GM12878 (cell line): ENCODE measurements at regions not wholly inside any gene's neighbourhood (a gene's known extent, or its start where the extent isn't known, plus 50 kb on each side); places are given as distances from the start of the nearest gene placed in this dataset.

ENCODE experiments used
- ATAC-seq: fragments of 200-7000 bp; cut with Tn5 transposase; 3 replicates; pipeline ENCODE4 v1.9.1; 2020; ENCODE audit warnings: mild to moderate bottlenecking, moderate library complexity
- BruUV-seq: library from RNA; stranded (reverse); fragments of 400-500 nt; replicated peaks from 2 replicates; lab custom pipeline; 2021; lab: Mats Ljungman, UMichigan
- CTCF ChIA-PET: fragments of 300-600 bp; sonication (Branson Sonifier 250); formaldehyde crosslinking; extraction: SDS; loops from one replicate; lab custom pipeline; 2021; ENCODE audit warnings: inconsistent platforms; lab: Yijun Ruan, JAX
- POLR2A ChIA-PET: fragments of 350-600 bp; formaldehyde crosslinking; extraction: SDS; loops from one replicate; lab custom pipeline; 2021; ENCODE audit warnings: inconsistent platforms; lab: Charles Lee
- RAD21 ChIA-PET: fragments of 300-600 bp; sonication (Branson Sonifier 250); formaldehyde crosslinking; loops from one replicate; lab custom pipeline; 2023; ENCODE audit warnings: antibody characterized with exemption; ENCODE audit not compliant: unreplicated experiment; lab: Charles Lee
- SMC1A ChIA-PET: fragments of 300-600 bp; sonication (Branson Sonifier 250); formaldehyde crosslinking; loops from one replicate; lab custom pipeline; 2023; ENCODE audit not compliant: unreplicated experiment, uncharacterized antibody; lab: Charles Lee
- DNase-seq: peaks from one replicate; pipeline ENCODE4 v3.0.0-alpha.2; 2011; ENCODE audit warnings: low read depth, low spot score
- FAIRE-seq: peaks from 3 replicates; lab custom pipeline; 2011; peaks lifted over from hg19 to GRCh38; lab: Jason Lieb, UNC
- H2AFZ ChIP-seq: 2 replicates; pipeline ENCODE4 v1.6.0; 2011; ENCODE audit warnings: low read depth, low read length, control low read depth; ENCODE audit not compliant: control insufficient read depth
- H3K27ac ChIP-seq: 2 replicates; pipeline ENCODE4 v1.5.1; 2011; ENCODE audit warnings: control low read depth; ENCODE audit not compliant: control insufficient read depth, insufficient read depth
- H3K27me3 ChIP-seq, 2 experiments: replicated peaks in 1 of 2; 2 replicates each; pipeline versions ENCODE4 v1.6.0 to v1.6.1; 2011; ENCODE audit warnings: low read length in 1 of 2; ENCODE audit not compliant: control insufficient read depth in 2 of 2, insufficient read depth in 2 of 2
- H3K36me3 ChIP-seq, 2 experiments: 2 replicates each; pipeline ENCODE4 v1.5.1; 2011; ENCODE audit warnings: low read length in 1 of 2; ENCODE audit not compliant: control insufficient read depth in 2 of 2, insufficient read depth in 2 of 2
- H3K4me1 ChIP-seq: 2 replicates; pipeline ENCODE4 v1.6.1; 2011; ENCODE audit warnings: mild to moderate bottlenecking, low read length, moderate library complexity, mixed read lengths; ENCODE audit not compliant: control insufficient read depth, insufficient read depth
- H3K4me2 ChIP-seq: 2 replicates; pipeline ENCODE4 v1.6.0; 2011; ENCODE audit warnings: control low read depth; ENCODE audit not compliant: control insufficient read depth, insufficient read depth
- H3K4me3 ChIP-seq: fragments of 200-600 bp; sonication (generic); 2 replicates; pipeline ENCODE4 v1.5.1; 2016
- H3K79me2 ChIP-seq: 2 replicates; pipeline ENCODE4 v1.6.0; 2011; ENCODE audit warnings: low read length; ENCODE audit not compliant: control insufficient read depth, insufficient read depth
- H3K9ac ChIP-seq: 2 replicates; pipeline ENCODE4 v1.8.0; 2011; ENCODE audit warnings: low read length, control low read depth, mixed read lengths; ENCODE audit not compliant: control insufficient read depth, insufficient read depth
- H3K9me3 ChIP-seq: replicated peaks from 3 replicates; pipeline ENCODE4 v1.5.1; 2011; ENCODE audit warnings: mild to moderate bottlenecking, low read length; ENCODE audit not compliant: control insufficient read depth, insufficient read depth
- H4K20me1 ChIP-seq: 2 replicates; pipeline ENCODE4 v1.6.0; 2011; ENCODE audit not compliant: control insufficient read depth, insufficient read depth
- CBX5 ChIP-seq: sonication (generic); IDR thresholded peaks from 2 replicates; pipeline ENCODE4 v1.6.1; 2016; ENCODE audit warnings: low read depth, moderate library complexity, mild to moderate bottlenecking, inconsistent platforms
- KAT2A ChIP-seq: conservative IDR thresholded peaks from 2 replicates; pipeline ENCODE4 v1.6.1; 2011; ENCODE audit warnings: low read depth, low read length; ENCODE audit not compliant: control insufficient read depth
- PAX5 ChIP-seq: IDR thresholded peaks from 2 replicates; pipeline ENCODE4 v1.6.1; 2011; ENCODE audit warnings: low read depth, low read length, borderline replicate concordance
- WGBS: methylation state at CpG from one replicate; pipeline ENCODE4 v1.1.6; 2016; ENCODE audit warnings: low lambda C conversion rate; ENCODE audit not compliant: insufficient replicate concordance, insufficient coverage; ENCODE audit errors: missing lambda C conversion rate; 5-methylcytosine and 5-hydroxymethylcytosine counted together
- in situ Hi-C: fragments of 300-500 bp; cut with MboI; formaldehyde crosslinking; loops from 9 replicates; pipeline ENCODE4 v1.14.3; 2018; ENCODE audit warnings: mixed read lengths
- intact Hi-C: fragments of 100-400 bp; cut with micrococcal nuclease; formaldehyde crosslinking; loops from one replicate; pipeline ENCODE4 v1.14.2; 2022; ENCODE audit not compliant: unreplicated experiment
- TF ChIP-seq, protein P1 (sequence below): IDR thresholded peaks from 2 replicates; pipeline ENCODE4 v1.6.1; 2011; ENCODE audit warnings: borderline replicate concordance, low read depth, mild to moderate bottlenecking, moderate library complexity, low read length; ENCODE audit not compliant: insufficient read depth, poor library complexity, severe bottlenecking
- TF ChIP-seq, protein P2 (sequence below): fragments of 450-650 bp; formaldehyde crosslinking; IDR thresholded peaks from 2 replicates; pipeline ENCODE4 v1.4.0; 2020; ENCODE audit warnings: mild to moderate bottlenecking, moderate library complexity
- TF ChIP-seq, protein P3 (sequence below): fragments of 450-650 bp; formaldehyde crosslinking; IDR thresholded peaks from 2 replicates; pipeline ENCODE4 v1.4.0; 2022; ENCODE audit warnings: mild to moderate bottlenecking, moderate library complexity

DNA sequence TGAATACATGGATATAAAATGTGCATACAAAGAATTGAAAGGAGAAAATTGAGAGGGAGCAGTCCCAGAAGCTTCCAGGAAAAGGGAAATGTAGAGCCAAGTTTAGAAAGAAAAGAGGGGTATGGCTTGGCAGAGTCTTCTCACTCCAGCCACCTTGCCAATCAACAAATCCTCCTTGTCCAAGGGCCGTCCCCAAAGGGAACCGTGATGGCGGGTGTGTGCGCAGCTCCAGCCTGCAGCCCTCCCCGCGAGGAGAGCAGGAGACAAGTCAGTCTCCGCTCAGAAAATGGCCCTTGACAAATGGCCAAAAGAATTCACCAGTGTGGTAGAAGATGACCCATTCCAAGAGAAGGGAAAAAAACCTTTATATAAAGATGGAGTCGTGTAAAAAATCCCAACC, 448.3 kb upstream of the POU3F3 start:
- POLR2A ChIA-PET: no interaction called here
- CTCF ChIA-PET: no interaction called here
- Histone ChIP-seq H3K9ac (no peak overlapping the region), H3K4me1 (no peaks in the 10 kb centered on the region), H2AFZ (no peak overlapping the region), H3K4me2 (no peak overlapping the region), H3K9me3 (no peaks in the 10 kb centered on the region), H3K79me2 (no peaks in the 10 kb centered on the region), H3K27ac (no peak overlapping the region), H3K4me3 (no peak overlapping the region), H3K36me3 (no peaks in the 10 kb centered on the region), H3K27me3 (no peaks in the 10 kb centered on the region; a peak in 1 of 4 replicates), H4K20me1 (no peaks in the 10 kb centered on the region)
- ATAC-seq (no peak), DNase-seq (no peak), FAIRE-seq (no peak)
- WGBS: 43% methylated on average over 7 of the region's 8 CpGs
- intact Hi-C loops (no loop called here), in situ Hi-C loops (loop anchor here (25.0 kb wide), 1 partner anchor 1243 kb away; no protein-coding TSS in a partner anchor)
- BruUV-seq: no TSS peak
- TF ChIP-seq, protein P1, sequence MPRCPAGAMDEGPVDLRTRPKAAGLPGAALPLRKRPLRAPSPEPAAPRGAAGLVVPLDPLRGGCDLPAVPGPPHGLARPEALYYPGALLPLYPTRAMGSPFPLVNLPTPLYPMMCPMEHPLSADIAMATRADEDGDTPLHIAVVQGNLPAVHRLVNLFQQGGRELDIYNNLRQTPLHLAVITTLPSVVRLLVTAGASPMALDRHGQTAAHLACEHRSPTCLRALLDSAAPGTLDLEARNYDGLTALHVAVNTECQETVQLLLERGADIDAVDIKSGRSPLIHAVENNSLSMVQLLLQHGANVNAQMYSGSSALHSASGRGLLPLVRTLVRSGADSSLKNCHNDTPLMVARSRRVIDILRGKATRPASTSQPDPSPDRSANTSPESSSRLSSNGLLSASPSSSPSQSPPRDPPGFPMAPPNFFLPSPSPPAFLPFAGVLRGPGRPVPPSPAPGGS: no peak
- no peak for TF ChIP-seq KAT2A
- TF ChIP-seq PAX5: no peak
- TF ChIP-seq, protein P2, sequence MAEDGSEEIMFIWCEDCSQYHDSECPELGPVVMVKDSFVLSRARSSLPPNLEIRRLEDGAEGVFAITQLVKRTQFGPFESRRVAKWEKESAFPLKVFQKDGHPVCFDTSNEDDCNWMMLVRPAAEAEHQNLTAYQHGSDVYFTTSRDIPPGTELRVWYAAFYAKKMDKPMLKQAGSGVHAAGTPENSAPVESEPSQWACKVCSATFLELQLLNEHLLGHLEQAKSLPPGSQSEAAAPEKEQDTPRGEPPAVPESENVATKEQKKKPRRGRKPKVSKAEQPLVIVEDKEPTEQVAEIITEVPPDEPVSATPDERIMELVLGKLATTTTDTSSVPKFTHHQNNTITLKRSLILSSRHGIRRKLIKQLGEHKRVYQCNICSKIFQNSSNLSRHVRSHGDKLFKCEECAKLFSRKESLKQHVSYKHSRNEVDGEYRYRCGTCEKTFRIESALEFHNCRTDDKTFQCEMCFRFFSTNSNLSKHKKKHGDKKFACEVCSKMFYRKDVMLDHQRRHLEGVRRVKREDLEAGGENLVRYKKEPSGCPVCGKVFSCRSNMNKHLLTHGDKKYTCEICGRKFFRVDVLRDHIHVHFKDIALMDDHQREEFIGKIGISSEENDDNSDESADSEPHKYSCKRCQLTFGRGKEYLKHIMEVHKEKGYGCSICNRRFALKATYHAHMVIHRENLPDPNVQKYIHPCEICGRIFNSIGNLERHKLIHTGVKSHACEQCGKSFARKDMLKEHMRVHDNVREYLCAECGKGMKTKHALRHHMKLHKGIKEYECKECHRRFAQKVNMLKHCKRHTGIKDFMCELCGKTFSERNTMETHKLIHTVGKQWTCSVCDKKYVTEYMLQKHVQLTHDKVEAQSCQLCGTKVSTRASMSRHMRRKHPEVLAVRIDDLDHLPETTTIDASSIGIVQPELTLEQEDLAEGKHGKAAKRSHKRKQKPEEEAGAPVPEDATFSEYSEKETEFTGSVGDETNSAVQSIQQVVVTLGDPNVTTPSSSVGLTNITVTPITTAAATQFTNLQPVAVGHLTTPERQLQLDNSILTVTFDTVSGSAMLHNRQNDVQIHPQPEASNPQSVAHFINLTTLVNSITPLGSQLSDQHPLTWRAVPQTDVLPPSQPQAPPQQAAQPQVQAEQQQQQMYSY (CRISPR knock-in tag): no peak
- TF ChIP-seq, protein P3, sequence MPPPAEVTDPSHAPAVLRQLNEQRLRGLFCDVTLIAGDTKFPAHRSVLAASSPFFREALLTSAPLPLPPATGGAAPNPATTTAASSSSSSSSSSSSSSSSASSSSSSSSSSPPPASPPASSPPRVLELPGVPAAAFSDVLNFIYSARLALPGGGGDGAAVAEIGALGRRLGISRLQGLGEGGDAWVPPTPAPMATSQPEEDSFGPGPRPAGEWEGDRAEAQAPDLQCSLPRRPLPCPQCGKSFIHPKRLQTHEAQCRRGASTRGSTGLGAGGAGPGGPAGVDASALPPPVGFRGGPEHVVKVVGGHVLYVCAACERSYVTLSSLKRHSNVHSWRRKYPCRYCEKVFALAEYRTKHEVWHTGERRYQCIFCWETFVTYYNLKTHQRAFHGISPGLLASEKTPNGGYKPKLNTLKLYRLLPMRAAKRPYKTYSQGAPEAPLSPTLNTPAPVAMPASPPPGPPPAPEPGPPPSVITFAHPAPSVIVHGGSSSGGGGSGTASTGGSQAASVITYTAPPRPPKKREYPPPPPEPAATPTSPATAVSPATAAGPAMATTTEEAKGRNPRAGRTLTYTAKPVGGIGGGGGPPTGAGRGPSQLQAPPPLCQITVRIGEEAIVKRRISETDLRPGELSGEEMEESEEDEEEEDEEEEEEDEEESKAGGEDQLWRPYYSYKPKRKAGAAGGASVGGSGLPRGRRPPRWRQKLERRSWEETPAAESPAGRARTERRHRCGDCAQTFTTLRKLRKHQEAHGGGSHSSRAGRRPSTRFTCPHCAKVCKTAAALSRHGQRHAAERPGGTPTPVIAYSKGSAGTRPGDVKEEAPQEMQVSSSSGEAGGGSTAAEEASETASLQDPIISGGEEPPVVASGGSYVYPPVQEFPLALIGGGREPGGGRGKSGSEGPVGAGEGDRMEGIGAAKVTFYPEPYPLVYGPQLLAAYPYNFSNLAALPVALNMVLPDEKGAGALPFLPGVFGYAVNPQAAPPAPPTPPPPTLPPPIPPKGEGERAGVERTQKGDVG (CRISPR knock-in tag): no peak
- no peak for TF ChIP-seq CBX5
- SMC1A ChIA-PET: no interaction called here
- RAD21 ChIA-PET: no interaction called here
